Stomach (tissue), 4 donors: ENCODE measurements at regions not wholly inside any gene's neighbourhood (a gene's known extent, or its start where the extent isn't known, plus 50 kb on each side); places are given as distances from the start of the nearest gene placed in this dataset.

Experiments
- CTCF ChIP-seq, 7 experiments: fragments of 450-650 bp in 4 of 7; fragments of 200-600 bp in 3 of 7; sonication (generic) in 3 of 7; IDR thresholded peaks; one replicate each; pipeline ENCODE4 v1.5.1; 2016 to 2019; ENCODE audit warnings: antibody characterized with exemption in 7 of 7, control low read depth in 2 of 7, mild to moderate bottlenecking in 1 of 7
- POLR2A ChIP-seq, 4 donors: fragments of 450-650 bp; IDR thresholded peaks; one replicate each; pipeline ENCODE4 v1.6.1; 2016; ENCODE audit warnings: antibody characterized with exemption in 4 of 4, control low read depth in 2 of 4, mild to moderate bottlenecking in 1 of 4, moderate library complexity in 1 of 4

- TF ChIP-seq CTCF (IDR thresholded peaks at IDR 0.05) (no peak), POLR2A (IDR thresholded peaks at IDR 0.05) (no peak)
Observed at GRCh38 chr2:18001671-18002070, 123.2 kb downstream of the KCNS3 start.
